GM12878 (cell line): ENCODE measurements at regions not wholly inside any gene's neighbourhood (a gene's known extent, or its start where the extent isn't known, plus 50 kb on each side); places are given as distances from the start of the nearest gene placed in this dataset.

Experiments
- ATAC-seq: fragments of 200-7000 bp; cut with Tn5 transposase; 3 replicates; pipeline ENCODE4 v1.9.1; 2020; ENCODE audit warnings: mild to moderate bottlenecking, moderate library complexity
- BruUV-seq: library from RNA; stranded (reverse); fragments of 400-500 nt; replicated peaks from 2 replicates; lab custom pipeline; 2021; lab: Mats Ljungman, UMichigan
- CTCF ChIA-PET: fragments of 300-600 bp; sonication (Branson Sonifier 250); formaldehyde crosslinking; extraction: SDS; loops from one replicate; lab custom pipeline; 2021; ENCODE audit warnings: inconsistent platforms; lab: Yijun Ruan, JAX
- POLR2A ChIA-PET: fragments of 350-600 bp; formaldehyde crosslinking; extraction: SDS; loops from one replicate; lab custom pipeline; 2021; ENCODE audit warnings: inconsistent platforms; lab: Charles Lee
- RAD21 ChIA-PET: fragments of 300-600 bp; sonication (Branson Sonifier 250); formaldehyde crosslinking; loops from one replicate; lab custom pipeline; 2023; ENCODE audit warnings: antibody characterized with exemption; ENCODE audit not compliant: unreplicated experiment; lab: Charles Lee
- SMC1A ChIA-PET: fragments of 300-600 bp; sonication (Branson Sonifier 250); formaldehyde crosslinking; loops from one replicate; lab custom pipeline; 2023; ENCODE audit not compliant: unreplicated experiment, uncharacterized antibody; lab: Charles Lee
- DNase-seq: peaks from one replicate; pipeline ENCODE4 v3.0.0-alpha.2; 2011; ENCODE audit warnings: low read depth, low spot score
- FAIRE-seq: peaks from 3 replicates; lab custom pipeline; 2011; peaks lifted over from hg19 to GRCh38; lab: Jason Lieb, UNC
- H2AFZ ChIP-seq: 2 replicates; pipeline ENCODE4 v1.6.0; 2011; ENCODE audit warnings: low read depth, low read length, control low read depth; ENCODE audit not compliant: control insufficient read depth
- H3K27ac ChIP-seq: 2 replicates; pipeline ENCODE4 v1.5.1; 2011; ENCODE audit warnings: control low read depth; ENCODE audit not compliant: control insufficient read depth, insufficient read depth
- H3K27me3 ChIP-seq, 2 experiments: replicated peaks in 1 of 2; 2 replicates each; pipeline versions ENCODE4 v1.6.0 to v1.6.1; 2011; ENCODE audit warnings: low read length in 1 of 2; ENCODE audit not compliant: control insufficient read depth in 2 of 2, insufficient read depth in 2 of 2
- H3K36me3 ChIP-seq, 2 experiments: 2 replicates each; pipeline ENCODE4 v1.5.1; 2011; ENCODE audit warnings: low read length in 1 of 2; ENCODE audit not compliant: control insufficient read depth in 2 of 2, insufficient read depth in 2 of 2
- H3K4me1 ChIP-seq: 2 replicates; pipeline ENCODE4 v1.6.1; 2011; ENCODE audit warnings: mild to moderate bottlenecking, low read length, moderate library complexity, mixed read lengths; ENCODE audit not compliant: control insufficient read depth, insufficient read depth
- H3K4me2 ChIP-seq: 2 replicates; pipeline ENCODE4 v1.6.0; 2011; ENCODE audit warnings: control low read depth; ENCODE audit not compliant: control insufficient read depth, insufficient read depth
- H3K4me3 ChIP-seq: fragments of 200-600 bp; sonication (generic); 2 replicates; pipeline ENCODE4 v1.5.1; 2016
- H3K79me2 ChIP-seq: 2 replicates; pipeline ENCODE4 v1.6.0; 2011; ENCODE audit warnings: low read length; ENCODE audit not compliant: control insufficient read depth, insufficient read depth
- H3K9ac ChIP-seq: 2 replicates; pipeline ENCODE4 v1.8.0; 2011; ENCODE audit warnings: low read length, control low read depth, mixed read lengths; ENCODE audit not compliant: control insufficient read depth, insufficient read depth
- H3K9me3 ChIP-seq: replicated peaks from 3 replicates; pipeline ENCODE4 v1.5.1; 2011; ENCODE audit warnings: mild to moderate bottlenecking, low read length; ENCODE audit not compliant: control insufficient read depth, insufficient read depth
- H4K20me1 ChIP-seq: 2 replicates; pipeline ENCODE4 v1.6.0; 2011; ENCODE audit not compliant: control insufficient read depth, insufficient read depth
- BACH1 ChIP-seq: fragments of 450-650 bp; IDR thresholded peaks from 2 replicates; pipeline ENCODE4 v1.6.1; 2017; ENCODE audit warnings: mild to moderate bottlenecking, borderline replicate concordance
- EP300 ChIP-seq, 2 experiments: fragments of 150-350 bp in 1 of 2; IDR thresholded peaks; 2 replicates each; pipeline ENCODE4 v1.6.1; 2011 to 2012; ENCODE audit warnings: low read depth in 2 of 2, low read length in 2 of 2, borderline replicate concordance in 1 of 2, improper control_type of control experiment in 1 of 2, inconsistent platforms in 1 of 2; ENCODE audit not compliant: control insufficient read depth in 1 of 2
- HDAC2 ChIP-seq: fragments of 200-600 bp; sonication (generic); IDR thresholded peaks from 2 replicates; pipeline ENCODE4 v1.6.1; 2017
- IKZF2 ChIP-seq, 2 experiments: fragments of 450-650 bp; IDR thresholded peaks; 2 replicates each; pipeline ENCODE4 v1.6.1; 2017; ENCODE audit warnings: mild to moderate bottlenecking in 2 of 2, moderate library complexity in 2 of 2
- IRF4 ChIP-seq: IDR thresholded peaks from 2 replicates; pipeline ENCODE4 v1.6.1; 2011; ENCODE audit warnings: low read depth, low read length
- NFIC ChIP-seq: IDR thresholded peaks from 2 replicates; pipeline ENCODE4 v1.6.1; 2012; ENCODE audit warnings: low read depth, mild to moderate bottlenecking, inconsistent platforms, low read length, moderate library complexity
- SIN3A ChIP-seq: IDR thresholded peaks from 2 replicates; pipeline ENCODE4 v1.6.1; 2012; ENCODE audit warnings: low read depth, low read length, improper control_type of control experiment
- SIX5 ChIP-seq: IDR thresholded peaks from 2 replicates; pipeline ENCODE4 v1.6.1; 2011; ENCODE audit warnings: mild to moderate bottlenecking, low read depth, low read length, moderate library complexity; ENCODE audit not compliant: severe bottlenecking
- STAT1 ChIP-seq: fragments of 450-650 bp; conservative IDR thresholded peaks from 2 replicates; pipeline ENCODE4 v1.6.1; 2014; ENCODE audit warnings: antibody characterized with exemption, mild to moderate bottlenecking
- ZBTB11 ChIP-seq: fragments of 450-650 bp; formaldehyde crosslinking; IDR thresholded peaks from 2 replicates; pipeline ENCODE4 v1.5.0; 2022; ENCODE audit warnings: mild to moderate bottlenecking, missing genetic modification characterization
- ZNF274 ChIP-seq: IDR thresholded peaks from one replicate; pipeline ENCODE4 v1.8.0; 2011; ENCODE audit not compliant: insufficient read length, insufficient read depth
- WGBS: methylation state at CpG from one replicate; pipeline ENCODE4 v1.1.6; 2016; ENCODE audit warnings: low lambda C conversion rate; ENCODE audit not compliant: insufficient replicate concordance, insufficient coverage; ENCODE audit errors: missing lambda C conversion rate; 5-methylcytosine and 5-hydroxymethylcytosine counted together
- in situ Hi-C: fragments of 300-500 bp; cut with MboI; formaldehyde crosslinking; loops from 9 replicates; pipeline ENCODE4 v1.14.3; 2018; ENCODE audit warnings: mixed read lengths
- intact Hi-C: fragments of 100-400 bp; cut with micrococcal nuclease; formaldehyde crosslinking; loops from one replicate; pipeline ENCODE4 v1.14.2; 2022; ENCODE audit not compliant: unreplicated experiment

- SMC1A ChIA-PET = no interaction called here
- no peaks in the 10 kb centered on the region for H3K4me1 ChIP-seq
- no peaks in the 10 kb centered on the region for H3K36me3 ChIP-seq
- in situ Hi-C loops = no loop called here
- intact Hi-C loops = no loop called here
- POLR2A ChIA-PET = no interaction called here
- no TSS peak for BruUV-seq
- WGBS = 19% methylated on average over 3 of the region's 3 CpGs
- ATAC-seq (no peak), FAIRE-seq (no peak), DNase-seq (no peak)
- H3K4me2 ChIP-seq = no peak overlapping the region
- H3K4me3 ChIP-seq = no peak overlapping the region
- no peak overlapping the region for H2AFZ ChIP-seq
- H3K9me3 ChIP-seq = no peaks in the 10 kb centered on the region
- no peak overlapping the region for H3K9ac ChIP-seq
- no peak for TF ChIP-seq HDAC2
- TF ChIP-seq STAT1 = no peak
- TF ChIP-seq NFIC = no peak
- TF ChIP-seq, all 136 proteins: peak for 0
- RAD21 ChIA-PET = no interaction called here
- H3K79me2 ChIP-seq = no peaks in the 10 kb centered on the region
- H4K20me1 ChIP-seq = no peaks in the 10 kb centered on the region
- H3K27me3 ChIP-seq = no peaks in the 10 kb centered on the region
- no peak overlapping the region for H3K27ac ChIP-seq
- CTCF ChIA-PET = interaction anchor here (0.9 to 1.5 kb wide), 2 partner anchors 18 to 877 kb away, joined by 3 read pairs; no protein-coding TSS in a partner anchor
These were observed 1441.0 kb downstream of the BRINP3 start for GRCh38 chr1:189036628-189037027.

GRCh38 chr1:189046127-189046526 is 1431.5 kb downstream of the BRINP3 start:
- Histone ChIP-seq H3K4me2 (no peak overlapping the region), H3K9me3 (no peaks in the 10 kb centered on the region), H3K4me3 (no peak overlapping the region)
- TF ChIP-seq BACH1 = no peak
- no peak for TF ChIP-seq ZBTB11 (CRISPR knock-in tag)
- TF ChIP-seq ZNF274 = no peak
- no peak for TF ChIP-seq IRF4
- no peak for TF ChIP-seq SIN3A
- TF ChIP-seq IKZF2 (IDR thresholded peaks at IDR 0.05) = no peak
- TF ChIP-seq SIX5 = no peak
- no peak for TF ChIP-seq EP300 (IDR thresholded peaks at IDR 0.05; ENCODE audit: borderline replicate concordance in 1 of 2, control insufficient read depth in 1 of 2, low read depth in 2 of 2, low read length in 2 of 2)
- TF ChIP-seq, all 136 proteins: peak for 0
- Histone ChIP-seq H3K9ac (no peak overlapping the region), H3K79me2 (no peaks in the 10 kb centered on the region), H2AFZ (no peak overlapping the region), H3K27me3 (no peaks in the 10 kb centered on the region), H3K4me1 (no peaks in the 10 kb centered on the region), H4K20me1 (no peaks in the 10 kb centered on the region), H3K36me3 (no peaks in the 10 kb centered on the region), H3K27ac (no peak overlapping the region)
- DNase-seq (no peak), FAIRE-seq (no peak), ATAC-seq (no peak)
- 0% methylated on average over 2 of the region's 2 CpGs for WGBS
- ChIA-PET RAD21 (no interaction called here), POLR2A (no interaction called here), SMC1A (no interaction called here), CTCF (no interaction called here)
- in situ Hi-C loops (no loop called here), intact Hi-C loops (no loop called here)
- BruUV-seq = no TSS peak
